Sigmoid colon (tissue), 6 donors: ENCODE measurements at regions not wholly inside any gene's neighbourhood (a gene's known extent, or its start where the extent isn't known, plus 50 kb on each side); places are given as distances from the start of the nearest gene placed in this dataset.

Experiments used
- DNase-seq: peaks from one replicate; pipeline ENCODE4 v3.0.0-alpha.2; 2019
- H3K27ac ChIP-seq, 4 donors: fragments of 200-600 bp; sonication (generic); one replicate each; pipeline ENCODE4 v1.5.1; 2016 to 2019; ENCODE audit warnings: mild to moderate bottlenecking in 1 of 4
- H3K27me3 ChIP-seq, 3 donors: fragments of 200-600 bp; sonication (generic); one replicate each; pipeline ENCODE4 v1.5.1; 2019; ENCODE audit warnings: mild to moderate bottlenecking in 1 of 3
- H3K36me3 ChIP-seq, 4 donors: fragments of 200-600 bp; sonication (generic); one replicate each; pipeline ENCODE4 v1.5.1; 2016 to 2019
- H3K4me1 ChIP-seq, 4 donors: fragments of 200-600 bp; sonication (generic); one replicate each; pipeline ENCODE4 v1.5.1; 2017 to 2019
- H3K4me3 ChIP-seq, 4 donors: fragments of 200-600 bp; sonication (generic); one replicate each; pipeline ENCODE4 v1.5.1; 2017 to 2019; ENCODE audit warnings: mild to moderate bottlenecking in 2 of 4, moderate library complexity in 1 of 4
- H3K9me3 ChIP-seq, 4 donors: fragments of 200-600 bp in 3 of 4; sonication (generic) in 3 of 4; one replicate each; pipeline versions ENCODE4 v1.5.1 to v1.6.1; 2013 to 2019
- EP300 ChIP-seq, 4 donors: sonication (generic); formaldehyde crosslinking; IDR thresholded peaks; one replicate each; pipeline ENCODE4 v1.6.1; 2017; ENCODE audit warnings: antibody characterized with exemption in 4 of 4
- POLR2A ChIP-seq, 2 donors: fragments of 450-650 bp; IDR thresholded peaks; one replicate each; pipeline ENCODE4 v1.6.1; 2016; ENCODE audit warnings: antibody characterized with exemption in 2 of 2, mild to moderate bottlenecking in 2 of 2, moderate library complexity in 2 of 2
- POLR2AphosphoS5 ChIP-seq, 4 donors: sonication (generic); formaldehyde crosslinking; IDR thresholded peaks; one replicate each; pipeline ENCODE4 v1.6.1; 2017; ENCODE audit warnings: antibody characterized with exemption in 4 of 4
- WGBS, 2 donors: extraction: QIAGEN DNeasy Blood & Tissue Kit; methylation state at CpG; one replicate each; pipeline ENCODE4 v1.1.7; 2013; 5-methylcytosine and 5-hydroxymethylcytosine counted together
- intact Hi-C: fragments of 100-400 bp; cut with DNase I; formaldehyde crosslinking; loops from one replicate; pipeline ENCODE4 v1.15.1; 2023
- TF ChIP-seq, protein P1 (sequence below), 4 experiments: fragments of 450-650 bp in 3 of 4; fragments of 200-600 bp in 1 of 4; IDR thresholded peaks; one replicate each; pipeline ENCODE4 v1.5.1; 2016 to 2019; ENCODE audit warnings: antibody characterized with exemption in 4 of 4, mild to moderate bottlenecking in 3 of 4, moderate library complexity in 2 of 4
- donor health status: healthy with polysubstance abuse.
- donor health status: healthy.

DNA sequence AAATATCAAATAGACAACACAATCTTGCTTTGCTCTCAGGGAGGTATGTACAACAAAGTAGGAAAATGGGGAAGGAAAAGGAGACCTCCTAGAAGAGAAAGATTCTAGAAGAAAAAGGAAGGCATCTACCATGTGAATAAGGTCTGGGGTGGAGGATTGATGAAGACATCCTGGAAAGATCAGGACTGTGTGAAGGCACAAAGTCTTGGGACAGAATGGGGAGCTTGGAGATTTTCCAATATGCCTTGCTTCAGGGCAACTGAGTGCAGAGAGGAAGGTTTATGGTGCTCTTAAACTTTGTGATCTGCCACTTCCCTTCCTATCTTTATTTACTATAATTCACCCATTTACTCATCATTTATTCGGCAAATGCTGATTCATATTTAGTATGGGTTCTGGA is 352.0 kb downstream of the PLPP3 start:
- TF ChIP-seq EP300 (IDR thresholded peaks at IDR 0.05) (no peak), POLR2AphosphoS5 (IDR thresholded peaks at IDR 0.05) (no peak), POLR2A (IDR thresholded peaks at IDR 0.05) (no peak)
- TF ChIP-seq, protein P1, sequence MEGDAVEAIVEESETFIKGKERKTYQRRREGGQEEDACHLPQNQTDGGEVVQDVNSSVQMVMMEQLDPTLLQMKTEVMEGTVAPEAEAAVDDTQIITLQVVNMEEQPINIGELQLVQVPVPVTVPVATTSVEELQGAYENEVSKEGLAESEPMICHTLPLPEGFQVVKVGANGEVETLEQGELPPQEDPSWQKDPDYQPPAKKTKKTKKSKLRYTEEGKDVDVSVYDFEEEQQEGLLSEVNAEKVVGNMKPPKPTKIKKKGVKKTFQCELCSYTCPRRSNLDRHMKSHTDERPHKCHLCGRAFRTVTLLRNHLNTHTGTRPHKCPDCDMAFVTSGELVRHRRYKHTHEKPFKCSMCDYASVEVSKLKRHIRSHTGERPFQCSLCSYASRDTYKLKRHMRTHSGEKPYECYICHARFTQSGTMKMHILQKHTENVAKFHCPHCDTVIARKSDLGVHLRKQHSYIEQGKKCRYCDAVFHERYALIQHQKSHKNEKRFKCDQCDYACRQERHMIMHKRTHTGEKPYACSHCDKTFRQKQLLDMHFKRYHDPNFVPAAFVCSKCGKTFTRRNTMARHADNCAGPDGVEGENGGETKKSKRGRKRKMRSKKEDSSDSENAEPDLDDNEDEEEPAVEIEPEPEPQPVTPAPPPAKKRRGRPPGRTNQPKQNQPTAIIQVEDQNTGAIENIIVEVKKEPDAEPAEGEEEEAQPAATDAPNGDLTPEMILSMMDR (IDR thresholded peaks at IDR 0.05): no peak
- no peak overlapping the region for H3K4me3 ChIP-seq
- WGBS, 2 donors: 86 to 95% methylated on average over 1 of the region's 1 CpG
- no peak for DNase-seq
- no peaks in the 10 kb centered on the region for H3K27me3 ChIP-seq
- intact Hi-C loops: no loop called here
- H3K4me1 ChIP-seq: no peaks in the 10 kb centered on the region
- no peaks in the 10 kb centered on the region for H3K36me3 ChIP-seq
- no peak overlapping the region for H3K27ac ChIP-seq
- H3K9me3 ChIP-seq: no peaks in the 10 kb centered on the region

DNA sequence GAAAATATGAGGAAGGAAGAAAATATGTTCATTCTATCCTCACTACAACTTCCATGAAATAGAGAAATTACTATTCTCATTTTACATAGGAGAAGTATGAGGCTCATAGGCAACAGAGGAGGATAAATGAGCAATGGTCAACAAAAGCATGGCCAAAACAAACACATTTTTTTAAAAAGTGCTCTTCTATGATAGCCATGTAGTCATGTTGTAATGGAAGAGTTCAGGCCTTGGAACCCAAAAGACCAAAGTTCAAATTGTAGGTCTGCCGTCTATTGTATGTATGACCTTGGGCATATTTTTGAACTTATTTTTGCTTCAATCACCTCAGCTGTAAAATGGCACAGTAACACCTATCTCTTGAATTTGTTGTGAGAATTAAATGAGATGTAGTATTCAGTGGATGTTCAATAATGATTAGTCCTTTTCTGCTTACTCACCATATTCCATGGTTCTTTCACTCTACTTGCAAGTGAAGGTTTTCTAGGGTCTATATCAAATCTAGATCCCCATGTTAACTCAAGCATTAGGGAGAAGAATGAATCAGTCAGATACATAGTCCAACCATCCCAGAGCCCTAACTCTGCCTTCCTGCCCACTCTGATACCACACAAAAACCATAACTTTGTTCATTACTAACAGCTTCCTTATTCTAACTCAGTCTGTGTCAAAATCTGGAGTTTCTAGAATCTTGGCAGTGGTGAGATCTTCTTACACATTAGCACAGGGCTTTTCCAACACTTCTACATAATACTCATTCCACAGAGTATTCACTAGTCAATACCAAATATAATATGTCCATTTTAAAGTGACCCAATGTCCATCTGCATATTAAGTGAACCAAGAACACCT is 353.2 kb downstream of the PLPP3 start:
- Histone ChIP-seq H3K27ac (no peak overlapping the region), H3K9me3 (no peaks in the 10 kb centered on the region), H3K4me1 (no peaks in the 10 kb centered on the region), H3K36me3 (no peaks in the 10 kb centered on the region), H3K4me3 (no peak overlapping the region), H3K27me3 (no peaks in the 10 kb centered on the region)
- TF ChIP-seq, protein P1 (IDR thresholded peaks at IDR 0.05): no peak
- TF ChIP-seq POLR2AphosphoS5 (IDR thresholded peaks at IDR 0.05) (no peak), POLR2A (IDR thresholded peaks at IDR 0.05) (no peak), EP300 (IDR thresholded peaks at IDR 0.05) (no peak)
- intact Hi-C loops: no loop called here
- WGBS, 2 donors: 89 to 98% methylated on average over 1 of the region's 1 CpG
- DNase-seq: no peak

DNA sequence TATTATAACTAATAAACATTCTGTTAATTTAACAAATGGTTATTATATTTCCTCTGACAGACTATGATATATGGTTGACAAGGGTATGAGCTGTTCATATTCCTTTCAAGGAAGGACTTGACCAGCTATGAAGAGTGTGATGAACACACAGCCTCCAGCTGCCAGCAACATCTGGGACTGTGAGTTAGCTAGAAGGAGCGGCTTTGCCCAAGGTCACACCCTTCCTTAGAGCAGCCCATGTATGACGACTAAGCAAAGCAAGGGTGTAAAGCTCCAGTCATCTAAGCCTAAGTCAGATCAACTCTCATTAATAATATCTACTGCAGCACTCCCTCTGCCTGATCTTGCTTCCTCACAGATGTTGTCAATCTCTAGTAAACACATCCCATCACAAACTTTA is 355.4 kb downstream of the PLPP3 start:
- H3K27ac ChIP-seq: no peak overlapping the region
- H3K4me1 ChIP-seq: no peaks in the 10 kb centered on the region
- no peaks in the 10 kb centered on the region for H3K36me3 ChIP-seq
- intact Hi-C loops: no loop called here
- H3K27me3 ChIP-seq: no peaks in the 10 kb centered on the region
- no peak for DNase-seq
- TF ChIP-seq POLR2A (IDR thresholded peaks at IDR 0.05) (no peak), POLR2AphosphoS5 (IDR thresholded peaks at IDR 0.05) (no peak), EP300 (IDR thresholded peaks at IDR 0.05) (no peak)
- TF ChIP-seq, protein P1 (IDR thresholded peaks at IDR 0.05): no peak
- WGBS, 2 donors: 84 to 89% methylated on average over 2 of the region's 2 CpGs
- H3K4me3 ChIP-seq: no peak overlapping the region
- no peaks in the 10 kb centered on the region for H3K9me3 ChIP-seq

DNA sequence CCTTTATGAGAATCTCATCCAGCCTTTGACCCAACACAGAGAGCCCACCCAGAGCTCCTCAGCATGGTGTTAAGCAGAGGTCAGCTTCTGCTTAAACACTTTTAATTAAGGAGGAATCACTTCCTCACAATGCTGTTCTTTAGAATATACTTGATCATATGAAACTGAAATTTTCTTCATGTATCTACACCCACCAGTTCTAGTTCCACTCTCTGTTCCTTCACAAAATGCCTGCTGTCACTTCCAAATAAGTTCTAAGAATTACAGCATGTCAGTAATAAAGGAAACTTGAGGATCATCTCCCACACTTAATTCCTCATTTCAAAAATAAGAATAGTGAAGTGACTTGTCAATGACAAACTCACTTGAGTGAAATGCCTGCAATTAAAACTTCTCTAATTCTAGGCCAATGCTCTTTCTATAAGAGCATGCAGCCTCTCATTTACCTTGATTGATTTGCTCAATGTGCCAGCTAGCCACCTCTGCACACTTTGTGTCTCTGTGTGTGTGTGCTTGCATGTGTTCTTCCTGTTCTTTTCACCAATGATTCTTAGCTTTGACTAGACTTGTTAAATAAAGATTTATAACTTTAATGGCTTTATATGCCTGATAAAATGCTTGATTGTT is 356.3 kb downstream of the PLPP3 start:
- Histone ChIP-seq H3K27ac (no peak overlapping the region), H3K36me3 (no peaks in the 10 kb centered on the region), H3K4me1 (no peaks in the 10 kb centered on the region), H3K9me3 (no peaks in the 10 kb centered on the region), H3K27me3 (no peaks in the 10 kb centered on the region), H3K4me3 (no peak overlapping the region)
- intact Hi-C loops: no loop called here
- TF ChIP-seq, protein P1 (IDR thresholded peaks at IDR 0.05): no peak
- no peak for TF ChIP-seq POLR2AphosphoS5 (IDR thresholded peaks at IDR 0.05)
- no peak for TF ChIP-seq POLR2A (IDR thresholded peaks at IDR 0.05)
- TF ChIP-seq EP300 (IDR thresholded peaks at IDR 0.05): no peak
- DNase-seq: no peak
